ENCODE measurements at regions not wholly inside any gene's neighbourhood (a gene's known extent, or its start where the extent isn't known, plus 50 kb on each side); places are given as distances from the start of the nearest gene placed in this dataset.

- 43% methylated on average over 3 of the region's 3 CpGs for WGBS
- DNase-seq (ENCODE audit: low spot score), result no peak
- Histone ChIP-seq H3K4me3 (ENCODE audit: low read depth in 1 of 3, low read length in 3 of 3) (no peak overlapping the region), H3K27me3 (ENCODE audit: control insufficient read depth in 4 of 4, insufficient read depth in 4 of 4, low read length in 3 of 4) (peaks cover 0 to 8% (median under 1%) of the 10 kb centered on the region in 4 donors), H3K9me3 (ENCODE audit: control insufficient read depth in 4 of 4, low read length in 3 of 4) (peaks cover 0 to 4% (median 0%) of the 10 kb centered on the region in 4 donors), H3K27ac (ENCODE audit: low read depth in 1 of 2, low read length in 2 of 2) (no peak overlapping the region), H3K9ac (ENCODE audit: low read depth in 1 of 2, low read length in 2 of 2) (no peak overlapping the region), H3K36me3 (ENCODE audit: control insufficient read depth in 4 of 4, insufficient read depth in 3 of 4, low read depth in 1 of 4, low read length in 3 of 4) (no peaks in the 10 kb centered on the region), H3K4me1 (ENCODE audit: control insufficient read depth in 4 of 4, insufficient read depth in 4 of 4, low read length in 3 of 4) (no peaks in the 10 kb centered on the region)
- TF ChIP-seq MAX (IDR thresholded peaks at IDR 0.05) (no peak), TAF1 (conservative IDR thresholded peaks at IDR 0.05) (no peak), REST (IDR thresholded peaks at IDR 0.05) (no peak), RXRA (IDR thresholded peaks at IDR 0.05) (no peak), YY1 (IDR thresholded peaks at IDR 0.05) (no peak)
Measured at GRCh38 chr2:67930156-67930555, 132.6 kb downstream of the C1D start.

DNA sequence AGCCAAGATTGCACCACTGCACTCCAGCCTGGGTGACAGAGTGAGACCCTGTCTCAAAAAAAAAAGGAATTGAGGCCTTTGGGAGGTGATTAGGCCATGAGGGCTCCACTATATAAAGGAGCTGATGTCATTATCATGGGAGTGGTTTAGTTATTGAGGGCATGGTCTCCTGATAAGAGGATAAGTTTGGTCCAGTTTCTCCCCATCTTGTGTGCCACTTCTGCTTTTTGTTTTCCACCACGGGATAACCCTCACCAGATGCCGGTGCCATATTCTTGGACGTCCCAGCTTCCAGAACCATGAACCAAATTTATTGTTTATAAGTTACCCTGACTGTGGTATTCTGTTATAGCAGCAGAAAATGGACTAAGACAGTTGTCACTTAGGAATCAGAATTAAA lies 125.8 kb downstream of the C1D start:
- Histone ChIP-seq H3K9ac (ENCODE audit: low read depth in 1 of 2, low read length in 2 of 2) (no peak overlapping the region), H3K9me3 (ENCODE audit: control insufficient read depth in 4 of 4, low read length in 3 of 4) (peaks cover 0 to 4% (median 0%) of the 10 kb centered on the region in 4 donors), H3K27me3 (ENCODE audit: control insufficient read depth in 4 of 4, insufficient read depth in 4 of 4, low read length in 3 of 4) (peaks cover 0 to 2% (median 0%) of the 10 kb centered on the region in 4 donors), H3K4me1 (ENCODE audit: control insufficient read depth in 4 of 4, insufficient read depth in 4 of 4, low read length in 3 of 4) (no peaks in the 10 kb centered on the region), H3K36me3 (ENCODE audit: control insufficient read depth in 4 of 4, insufficient read depth in 3 of 4, low read depth in 1 of 4, low read length in 3 of 4) (no peaks in the 10 kb centered on the region), H3K27ac (ENCODE audit: low read depth in 1 of 2, low read length in 2 of 2) (no peak overlapping the region), H3K4me3 (ENCODE audit: low read depth in 1 of 3, low read length in 3 of 3) (no peak overlapping the region)
- WGBS, result 92% methylated on average over 3 of the region's 3 CpGs
- TF ChIP-seq, protein P1, sequence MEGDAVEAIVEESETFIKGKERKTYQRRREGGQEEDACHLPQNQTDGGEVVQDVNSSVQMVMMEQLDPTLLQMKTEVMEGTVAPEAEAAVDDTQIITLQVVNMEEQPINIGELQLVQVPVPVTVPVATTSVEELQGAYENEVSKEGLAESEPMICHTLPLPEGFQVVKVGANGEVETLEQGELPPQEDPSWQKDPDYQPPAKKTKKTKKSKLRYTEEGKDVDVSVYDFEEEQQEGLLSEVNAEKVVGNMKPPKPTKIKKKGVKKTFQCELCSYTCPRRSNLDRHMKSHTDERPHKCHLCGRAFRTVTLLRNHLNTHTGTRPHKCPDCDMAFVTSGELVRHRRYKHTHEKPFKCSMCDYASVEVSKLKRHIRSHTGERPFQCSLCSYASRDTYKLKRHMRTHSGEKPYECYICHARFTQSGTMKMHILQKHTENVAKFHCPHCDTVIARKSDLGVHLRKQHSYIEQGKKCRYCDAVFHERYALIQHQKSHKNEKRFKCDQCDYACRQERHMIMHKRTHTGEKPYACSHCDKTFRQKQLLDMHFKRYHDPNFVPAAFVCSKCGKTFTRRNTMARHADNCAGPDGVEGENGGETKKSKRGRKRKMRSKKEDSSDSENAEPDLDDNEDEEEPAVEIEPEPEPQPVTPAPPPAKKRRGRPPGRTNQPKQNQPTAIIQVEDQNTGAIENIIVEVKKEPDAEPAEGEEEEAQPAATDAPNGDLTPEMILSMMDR (IDR thresholded peaks at IDR 0.05; ENCODE audit: low read depth, low read length, missing input control), result no peak
- TF ChIP-seq FOXA1 (IDR thresholded peaks at IDR 0.05) (no peak), MAX (IDR thresholded peaks at IDR 0.05) (no peak), ZBTB33 (IDR thresholded peaks at IDR 0.05) (no peak), HNF4G (IDR thresholded peaks at IDR 0.05) (no peak), NR2F2 (IDR thresholded peaks at IDR 0.05) (no peak), EGR1 (IDR thresholded peaks at IDR 0.05; ENCODE audit: low read depth in 2 of 2) (no peak), TAF1 (conservative IDR thresholded peaks at IDR 0.05) (no peak), JUND (IDR thresholded peaks at IDR 0.05) (no peak)
- no peak for DNase-seq (ENCODE audit: low spot score)
